WERI-Rb-1 (cell line): ENCODE measurements at regions not wholly inside any gene's neighbourhood (a gene's known extent, or its start where the extent isn't known, plus 50 kb on each side); places are given as distances from the start of the nearest gene placed in this dataset.

Experiments used
- DNase-seq: peaks from one replicate; pipeline ENCODE4 v3.0.0-alpha.2; 2020
- H3K27ac ChIP-seq: fragments of 250-450 bp; sonication (Bioruptor Pico); 2 replicates; pipeline ENCODE4 v1.5.1; 2020; ENCODE audit warnings: mild to moderate bottlenecking, moderate library complexity
- H3K27me3 ChIP-seq: fragments of 250-450 bp; sonication (Bioruptor Pico); 2 replicates; pipeline ENCODE4 v1.5.1; 2021; ENCODE audit warnings: mild to moderate bottlenecking, low read depth, moderate library complexity; ENCODE audit not compliant: insufficient read depth, severe bottlenecking
- H3K36me3 ChIP-seq: fragments of 250-450 bp; sonication (Bioruptor Pico); 2 replicates; pipeline ENCODE4 v1.5.1; 2020; ENCODE audit warnings: mild to moderate bottlenecking, moderate library complexity
- H3K4me3 ChIP-seq: 2 replicates; pipeline ENCODE4 v1.5.1; 2011; ENCODE audit warnings: low read depth, mild to moderate bottlenecking, control low read depth, low read length
- H3K9me3 ChIP-seq: fragments of 250-450 bp; sonication (Bioruptor Pico); 2 replicates; pipeline ENCODE4 v1.5.1; 2021; ENCODE audit warnings: mild to moderate bottlenecking, moderate library complexity; ENCODE audit not compliant: severe bottlenecking
- TF ChIP-seq, protein P1 (sequence below): IDR thresholded peaks from 2 replicates; pipeline ENCODE4 v1.5.1; 2011; ENCODE audit warnings: low read depth, mild to moderate bottlenecking, control low read depth, inconsistent platforms, low read length

DNA sequence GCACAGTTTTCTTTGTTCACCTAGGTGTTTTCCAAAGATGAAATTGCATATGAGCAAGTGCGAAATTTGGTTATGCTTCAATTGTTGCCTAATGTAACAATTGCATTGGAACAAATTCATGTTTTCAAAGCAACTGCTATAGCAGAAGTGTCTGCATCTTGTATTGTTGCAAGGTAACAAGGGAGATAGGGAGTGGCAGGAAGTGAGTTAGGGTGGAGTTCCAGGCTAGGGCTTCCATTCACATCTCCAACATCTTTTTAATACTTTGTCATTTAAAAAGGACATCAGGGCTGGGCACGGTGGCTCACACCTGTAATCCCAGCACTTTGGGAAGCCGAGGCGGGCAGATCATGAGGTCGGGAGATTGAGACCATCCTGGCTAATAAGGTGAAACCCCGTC lies 312.3 kb upstream of the E2F7 start:
- Histone ChIP-seq H3K27me3 (no peaks in the 10 kb centered on the region), H3K36me3 (no peaks in the 10 kb centered on the region), H3K4me3 (no peak overlapping the region), H3K9me3 (no peaks in the 10 kb centered on the region), H3K27ac (no peak overlapping the region)
- no peak for DNase-seq
- TF ChIP-seq, protein P1, sequence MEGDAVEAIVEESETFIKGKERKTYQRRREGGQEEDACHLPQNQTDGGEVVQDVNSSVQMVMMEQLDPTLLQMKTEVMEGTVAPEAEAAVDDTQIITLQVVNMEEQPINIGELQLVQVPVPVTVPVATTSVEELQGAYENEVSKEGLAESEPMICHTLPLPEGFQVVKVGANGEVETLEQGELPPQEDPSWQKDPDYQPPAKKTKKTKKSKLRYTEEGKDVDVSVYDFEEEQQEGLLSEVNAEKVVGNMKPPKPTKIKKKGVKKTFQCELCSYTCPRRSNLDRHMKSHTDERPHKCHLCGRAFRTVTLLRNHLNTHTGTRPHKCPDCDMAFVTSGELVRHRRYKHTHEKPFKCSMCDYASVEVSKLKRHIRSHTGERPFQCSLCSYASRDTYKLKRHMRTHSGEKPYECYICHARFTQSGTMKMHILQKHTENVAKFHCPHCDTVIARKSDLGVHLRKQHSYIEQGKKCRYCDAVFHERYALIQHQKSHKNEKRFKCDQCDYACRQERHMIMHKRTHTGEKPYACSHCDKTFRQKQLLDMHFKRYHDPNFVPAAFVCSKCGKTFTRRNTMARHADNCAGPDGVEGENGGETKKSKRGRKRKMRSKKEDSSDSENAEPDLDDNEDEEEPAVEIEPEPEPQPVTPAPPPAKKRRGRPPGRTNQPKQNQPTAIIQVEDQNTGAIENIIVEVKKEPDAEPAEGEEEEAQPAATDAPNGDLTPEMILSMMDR = no peak

DNA sequence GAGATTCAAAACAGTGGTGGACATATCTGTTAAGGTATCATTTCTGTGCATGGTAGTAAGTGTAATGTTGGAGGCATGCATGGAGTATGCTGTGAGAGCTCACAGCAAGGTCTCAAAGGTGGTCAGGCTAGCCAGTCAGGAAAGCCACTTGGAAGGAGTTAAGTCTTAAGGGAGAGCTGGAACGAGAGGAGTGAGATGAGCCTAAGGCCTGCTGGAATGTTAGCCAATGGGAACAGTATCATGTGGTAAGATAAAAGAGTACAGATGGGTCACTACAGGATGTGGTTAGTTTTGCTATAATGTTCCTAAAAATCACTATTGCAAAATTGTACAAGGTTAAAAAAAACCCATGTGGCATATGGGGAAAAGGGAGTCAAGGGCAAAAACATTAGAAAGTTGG lies 311.7 kb upstream of the E2F7 start:
- H3K27ac ChIP-seq = no peak overlapping the region
- no peaks in the 10 kb centered on the region for H3K27me3 ChIP-seq
- H3K9me3 ChIP-seq = no peaks in the 10 kb centered on the region
- no peak overlapping the region for H3K4me3 ChIP-seq
- TF ChIP-seq, protein P1 = no peak
- H3K36me3 ChIP-seq = no peaks in the 10 kb centered on the region
- no peak for DNase-seq

DNA sequence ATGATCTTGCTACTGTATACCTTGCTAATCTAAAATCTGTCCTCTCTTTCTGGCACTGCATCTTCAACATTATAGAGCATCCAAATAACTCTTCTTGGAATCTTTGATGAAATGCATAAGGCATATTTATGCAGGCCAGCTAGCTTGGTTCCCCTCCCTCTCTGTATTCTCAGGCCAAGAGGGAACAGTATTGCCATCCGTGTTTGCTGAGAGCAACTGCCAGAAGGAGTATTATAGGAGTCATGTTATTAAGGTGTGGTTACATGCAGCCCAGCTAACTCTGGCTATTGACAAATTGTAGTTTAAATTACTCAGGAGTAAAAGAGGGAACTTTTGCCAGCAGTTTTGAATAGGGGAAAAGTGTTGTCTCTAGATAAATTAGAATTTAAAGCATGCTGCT lies 309.3 kb upstream of the E2F7 start:
- no peaks in the 10 kb centered on the region for H3K36me3 ChIP-seq
- DNase-seq = no peak
- no peak overlapping the region for H3K4me3 ChIP-seq
- TF ChIP-seq, protein P1 = no peak
- no peak overlapping the region for H3K27ac ChIP-seq
- no peaks in the 10 kb centered on the region for H3K9me3 ChIP-seq
- no peaks in the 10 kb centered on the region for H3K27me3 ChIP-seq

DNA sequence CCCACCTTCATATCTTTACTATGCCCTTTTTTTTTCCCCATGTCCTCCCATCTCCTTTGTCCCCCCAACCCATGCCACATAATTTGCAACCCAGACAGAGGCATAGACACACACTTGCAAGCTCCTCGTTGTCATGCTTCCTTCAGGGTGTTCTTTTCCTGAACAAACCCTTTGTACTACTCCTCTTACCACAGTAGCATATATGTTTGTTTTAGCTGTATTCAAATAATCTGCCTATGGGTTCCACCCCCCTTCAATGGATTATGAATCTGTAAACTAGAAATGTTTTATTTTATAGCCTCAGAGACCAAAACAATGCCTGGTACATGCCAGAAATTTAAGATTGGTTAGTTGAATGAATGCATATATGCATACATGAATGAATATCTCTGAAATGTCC lies 307.1 kb upstream of the E2F7 start:
- H3K27ac ChIP-seq = no peak overlapping the region
- TF ChIP-seq, protein P1 = no peak
- DNase-seq = no peak
- H3K4me3 ChIP-seq = no peak overlapping the region
- no peaks in the 10 kb centered on the region for H3K9me3 ChIP-seq
- no peaks in the 10 kb centered on the region for H3K36me3 ChIP-seq
- H3K27me3 ChIP-seq = no peaks in the 10 kb centered on the region

DNA sequence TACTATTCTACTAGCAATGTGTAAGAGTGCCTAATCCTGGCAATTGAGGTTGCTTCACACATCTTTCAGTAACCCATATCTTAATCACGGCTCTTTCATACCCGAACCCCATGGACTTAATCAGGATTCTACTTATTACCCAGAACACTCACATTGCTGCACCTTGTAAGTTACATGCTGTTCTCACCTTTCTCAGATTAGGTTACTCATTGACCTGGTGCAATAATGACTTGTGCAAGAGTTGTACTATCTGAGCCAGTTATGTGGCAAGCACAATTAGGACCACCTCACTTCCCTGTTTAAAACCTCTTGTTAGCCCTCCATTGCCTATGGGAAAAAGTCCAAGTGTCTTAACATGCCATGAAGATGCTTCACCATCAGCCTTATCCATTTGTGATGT lies 306.7 kb upstream of the E2F7 start:
- no peak for DNase-seq

DNA sequence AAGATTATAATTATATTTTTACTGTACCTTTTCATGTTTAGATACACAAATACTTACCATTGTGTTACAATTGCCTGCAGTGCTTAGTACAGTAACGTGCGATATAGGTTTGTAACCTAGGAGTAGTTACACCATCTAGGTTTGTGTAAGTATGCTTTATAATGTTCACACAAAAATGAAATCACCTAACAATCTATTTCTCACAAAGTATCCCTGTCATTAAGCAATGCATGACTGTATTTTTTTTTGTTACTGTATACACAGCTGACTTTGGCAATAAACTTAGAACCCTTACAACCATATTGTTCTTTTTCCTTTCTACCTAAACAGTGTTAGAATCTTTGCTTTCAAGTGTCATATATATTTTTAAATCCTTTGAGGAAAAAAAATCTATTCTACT lies 303.0 kb upstream of the E2F7 start:
- Histone ChIP-seq H3K9me3 (no peaks in the 10 kb centered on the region), H3K36me3 (no peaks in the 10 kb centered on the region), H3K27ac (no peak overlapping the region), H3K27me3 (no peaks in the 10 kb centered on the region), H3K4me3 (no peak overlapping the region)
- TF ChIP-seq, protein P1 = no peak
- DNase-seq = no peak

More for the DNA sequence above, 306.7 kb upstream of the E2F7 start:
- Histone ChIP-seq H3K27ac (no peak overlapping the region), H3K36me3 (no peaks in the 10 kb centered on the region), H3K9me3 (no peaks in the 10 kb centered on the region), H3K27me3 (no peaks in the 10 kb centered on the region), H3K4me3 (no peak overlapping the region)
- TF ChIP-seq, protein P1 = no peak
